22Rv1 (cell line): ENCODE measurements at regions not wholly inside any gene's neighbourhood (a gene's known extent, or its start where the extent isn't known, plus 50 kb on each side); places are given as distances from the start of the nearest gene placed in this dataset.

Source experiments
- CTCF ChIP-seq: fragments of 450-650 bp; IDR thresholded peaks from 2 replicates; pipeline ENCODE4 v1.5.1; 2017; ENCODE audit warnings: mild to moderate bottlenecking
- ZFX ChIP-seq: fragments of 450-650 bp; IDR thresholded peaks from 2 replicates; pipeline ENCODE4 v1.6.1; 2017; ENCODE audit warnings: antibody characterized with exemption, borderline replicate concordance

GRCh38 chr17:34465789-34466188, 102.8 kb upstream of the CCL1 start:
- TF ChIP-seq CTCF (no peak), ZFX (no peak)
